ENCODE measurements at regions not wholly inside any gene's neighbourhood (a gene's known extent, or its start where the extent isn't known, plus 50 kb on each side); places are given as distances from the start of the nearest gene placed in this dataset.

- no peak overlapping the region for H3K27ac ChIP-seq (ENCODE audit: insufficient read depth in 1 of 2, low read depth in 1 of 2, low read length in 2 of 2, poor library complexity in 1 of 2, severe bottlenecking in 2 of 2)
- no peak for DNase-seq
- H3K36me3 ChIP-seq (ENCODE audit: control insufficient read depth in 4 of 4, insufficient read depth in 4 of 4, low read length in 3 of 4) = no peaks in the 10 kb centered on the region
- ChIA-PET POLR2A (no interaction called here), CTCF (no interaction called here)
- no peak overlapping the region for H3K4me3 ChIP-seq (ENCODE audit: control insufficient read depth in 1 of 7, extremely low read depth in 1 of 7, insufficient read depth in 4 of 7, low read depth in 2 of 7, low read length in 6 of 7)
- no peaks in the 10 kb centered on the region for H3K4me1 ChIP-seq (ENCODE audit: control extremely low read depth in 1 of 4, control insufficient read depth in 4 of 4, insufficient read depth in 4 of 4, low read length in 3 of 4)
- 95% methylated on average over 9 of the region's 10 CpGs for WGBS (ENCODE audit: insufficient coverage)
- H3K9me3 ChIP-seq (ENCODE audit: control extremely low read depth in 1 of 5, control insufficient read depth in 4 of 5, insufficient read depth in 2 of 5, low read depth in 1 of 5, low read length in 4 of 5) = peaks cover 0 to 2% (median 0%) of the 10 kb centered on the region in 5 experiments
- H3K27me3 ChIP-seq (replicated peaks in 2 of 5; ENCODE audit: control insufficient read depth in 4 of 5, insufficient read depth in 5 of 5, low read length in 4 of 5) = peaks cover 0 to 11% (median 3%) of the 10 kb centered on the region in 5 experiments
Measured at GRCh38 chr12:125304029-125304428, 238.8 kb downstream of the AACS start.

GRCh38 chr12:125305231-125305630 lies 240.0 kb downstream of the AACS start:
- no peak for DNase-seq
- Histone ChIP-seq H3K4me1 (ENCODE audit: control extremely low read depth in 1 of 4, control insufficient read depth in 4 of 4, insufficient read depth in 4 of 4, low read length in 3 of 4) (no peaks in the 10 kb centered on the region), H3K4me3 (ENCODE audit: control insufficient read depth in 1 of 7, extremely low read depth in 1 of 7, insufficient read depth in 4 of 7, low read depth in 2 of 7, low read length in 6 of 7) (no peak overlapping the region), H3K27ac (ENCODE audit: insufficient read depth in 1 of 2, low read depth in 1 of 2, low read length in 2 of 2, poor library complexity in 1 of 2, severe bottlenecking in 2 of 2) (no peak overlapping the region), H3K27me3 (replicated peaks in 2 of 5; ENCODE audit: control insufficient read depth in 4 of 5, insufficient read depth in 5 of 5, low read length in 4 of 5) (peaks cover 0 to 8% (median 3%) of the 10 kb centered on the region in 5 experiments), H3K36me3 (ENCODE audit: control insufficient read depth in 4 of 4, insufficient read depth in 4 of 4, low read length in 3 of 4) (no peaks in the 10 kb centered on the region), H3K9me3 (ENCODE audit: control extremely low read depth in 1 of 5, control insufficient read depth in 4 of 5, insufficient read depth in 2 of 5, low read depth in 1 of 5, low read length in 4 of 5) (peaks cover 0 to 2% (median 0%) of the 10 kb centered on the region in 5 experiments)
- WGBS (ENCODE audit: insufficient coverage) = 89% methylated on average over 4 of the region's 6 CpGs
- ChIA-PET CTCF (no interaction called here), POLR2A (no interaction called here)

GRCh38 chr12:125310461-125310860 lies 245.2 kb downstream of the AACS start:
- CTCF ChIA-PET = interaction anchor here (1.4 kb wide), 1 partner anchor 19 kb away, joined by 3 read pairs; no protein-coding TSS in a partner anchor
- H3K27me3 ChIP-seq (replicated peaks in 2 of 5; ENCODE audit: control insufficient read depth in 4 of 5, insufficient read depth in 5 of 5, low read length in 4 of 5) = peaks cover 0 to 34% (median 12%) of the 10 kb centered on the region in 5 experiments
- POLR2A ChIA-PET = no interaction called here
- no peak overlapping the region for H3K4me3 ChIP-seq (ENCODE audit: control insufficient read depth in 1 of 7, extremely low read depth in 1 of 7, insufficient read depth in 4 of 7, low read depth in 2 of 7, low read length in 6 of 7)
- H3K27ac ChIP-seq (ENCODE audit: insufficient read depth in 1 of 2, low read depth in 1 of 2, low read length in 2 of 2, poor library complexity in 1 of 2, severe bottlenecking in 2 of 2) = no peak overlapping the region
- H3K9me3 ChIP-seq (ENCODE audit: control extremely low read depth in 1 of 5, control insufficient read depth in 4 of 5, insufficient read depth in 2 of 5, low read depth in 1 of 5, low read length in 4 of 5) = no peaks in the 10 kb centered on the region
- 81% methylated on average over 5 of the region's 8 CpGs for WGBS (ENCODE audit: insufficient coverage)
- H3K4me1 ChIP-seq (ENCODE audit: control extremely low read depth in 1 of 4, control insufficient read depth in 4 of 4, insufficient read depth in 4 of 4, low read length in 3 of 4) = no peaks in the 10 kb centered on the region
- DNase-seq = no peak
- no peaks in the 10 kb centered on the region for H3K36me3 ChIP-seq (ENCODE audit: control insufficient read depth in 4 of 4, insufficient read depth in 4 of 4, low read length in 3 of 4)

GRCh38 chr12:125311050-125311449 lies 245.8 kb downstream of the AACS start:
- no peak for DNase-seq
- Histone ChIP-seq H3K4me3 (ENCODE audit: control insufficient read depth in 1 of 7, extremely low read depth in 1 of 7, insufficient read depth in 4 of 7, low read depth in 2 of 7, low read length in 6 of 7) (no peak overlapping the region), H3K9me3 (ENCODE audit: control extremely low read depth in 1 of 5, control insufficient read depth in 4 of 5, insufficient read depth in 2 of 5, low read depth in 1 of 5, low read length in 4 of 5) (no peaks in the 10 kb centered on the region), H3K27me3 (replicated peaks in 2 of 5; ENCODE audit: control insufficient read depth in 4 of 5, insufficient read depth in 5 of 5, low read length in 4 of 5) (peaks cover 0 to 37% (median 12%) of the 10 kb centered on the region in 5 experiments), H3K27ac (ENCODE audit: insufficient read depth in 1 of 2, low read depth in 1 of 2, low read length in 2 of 2, poor library complexity in 1 of 2, severe bottlenecking in 2 of 2) (no peak overlapping the region), H3K36me3 (ENCODE audit: control insufficient read depth in 4 of 4, insufficient read depth in 4 of 4, low read length in 3 of 4) (no peaks in the 10 kb centered on the region), H3K4me1 (ENCODE audit: control extremely low read depth in 1 of 4, control insufficient read depth in 4 of 4, insufficient read depth in 4 of 4, low read length in 3 of 4) (no peaks in the 10 kb centered on the region)
- ChIA-PET POLR2A (no interaction called here), CTCF (no interaction called here)
- WGBS (ENCODE audit: insufficient coverage) = 96% methylated on average over 5 of the region's 7 CpGs

GRCh38 chr12:125312471-125312870 lies 247.2 kb downstream of the AACS start:
- WGBS (ENCODE audit: insufficient coverage) = 88% methylated on average over 3 of the region's 3 CpGs
- Histone ChIP-seq H3K4me3 (ENCODE audit: control insufficient read depth in 1 of 7, extremely low read depth in 1 of 7, insufficient read depth in 4 of 7, low read depth in 2 of 7, low read length in 6 of 7) (no peak overlapping the region), H3K36me3 (ENCODE audit: control insufficient read depth in 4 of 4, insufficient read depth in 4 of 4, low read length in 3 of 4) (no peaks in the 10 kb centered on the region), H3K9me3 (ENCODE audit: control extremely low read depth in 1 of 5, control insufficient read depth in 4 of 5, insufficient read depth in 2 of 5, low read depth in 1 of 5, low read length in 4 of 5) (no peaks in the 10 kb centered on the region), H3K4me1 (ENCODE audit: control extremely low read depth in 1 of 4, control insufficient read depth in 4 of 4, insufficient read depth in 4 of 4, low read length in 3 of 4) (no peaks in the 10 kb centered on the region), H3K27ac (ENCODE audit: insufficient read depth in 1 of 2, low read depth in 1 of 2, low read length in 2 of 2, poor library complexity in 1 of 2, severe bottlenecking in 2 of 2) (no peak overlapping the region), H3K27me3 (replicated peaks in 2 of 5; ENCODE audit: control insufficient read depth in 4 of 5, insufficient read depth in 5 of 5, low read length in 4 of 5) (peaks cover 0 to 38% (median 10%) of the 10 kb centered on the region in 5 experiments)
- CTCF ChIA-PET = no interaction called here
- POLR2A ChIA-PET = no interaction called here
- DNase-seq = no peak

GRCh38 chr12:125314051-125314755 lies 249.0 kb downstream of the AACS start:
- H3K4me3 ChIP-seq (ENCODE audit: control insufficient read depth in 1 of 7, extremely low read depth in 1 of 7, insufficient read depth in 4 of 7, low read depth in 2 of 7, low read length in 6 of 7) = no peak overlapping the region
- no peaks in the 10 kb centered on the region for H3K9me3 ChIP-seq (ENCODE audit: control extremely low read depth in 1 of 5, control insufficient read depth in 4 of 5, insufficient read depth in 2 of 5, low read depth in 1 of 5, low read length in 4 of 5)
- H3K27ac ChIP-seq (ENCODE audit: insufficient read depth in 1 of 2, low read depth in 1 of 2, low read length in 2 of 2, poor library complexity in 1 of 2, severe bottlenecking in 2 of 2) = no peak overlapping the region
- ChIA-PET POLR2A (no interaction called here), CTCF (no interaction called here)
- no peaks in the 10 kb centered on the region for H3K4me1 ChIP-seq (ENCODE audit: control extremely low read depth in 1 of 4, control insufficient read depth in 4 of 4, insufficient read depth in 4 of 4, low read length in 3 of 4)
- 35% methylated on average over 22 of the region's 22 CpGs for WGBS (ENCODE audit: insufficient coverage)
- H3K27me3 ChIP-seq (replicated peaks in 2 of 5; ENCODE audit: control insufficient read depth in 4 of 5, insufficient read depth in 5 of 5, low read length in 4 of 5) = peaks cover 0 to 39% (median 10%) of the 10 kb centered on the region in 5 experiments
- no peaks in the 10 kb centered on the region for H3K36me3 ChIP-seq (ENCODE audit: control insufficient read depth in 4 of 4, insufficient read depth in 4 of 4, low read length in 3 of 4)
- no peak for DNase-seq

GRCh38 chr12:125315771-125316170 lies 250.5 kb downstream of the AACS start:
- DNase-seq = no peak
- WGBS (ENCODE audit: insufficient coverage) = 50% methylated on average over 1 of the region's 1 CpG
- ChIA-PET POLR2A (no interaction called here), CTCF (interaction anchor here (1.3 kb wide), 1 partner anchor 9 kb away, joined by 3 read pairs; no protein-coding TSS in a partner anchor)
- H3K27ac ChIP-seq (ENCODE audit: insufficient read depth in 1 of 2, low read depth in 1 of 2, low read length in 2 of 2, poor library complexity in 1 of 2, severe bottlenecking in 2 of 2) = no peak overlapping the region
- H3K27me3 ChIP-seq (replicated peaks in 2 of 5; ENCODE audit: control insufficient read depth in 4 of 5, insufficient read depth in 5 of 5, low read length in 4 of 5) = peaks cover 0 to 39% (median 10%) of the 10 kb centered on the region in 5 experiments
- no peaks in the 10 kb centered on the region for H3K4me1 ChIP-seq (ENCODE audit: control extremely low read depth in 1 of 4, control insufficient read depth in 4 of 4, insufficient read depth in 4 of 4, low read length in 3 of 4)
- no peaks in the 10 kb centered on the region for H3K9me3 ChIP-seq (ENCODE audit: control extremely low read depth in 1 of 5, control insufficient read depth in 4 of 5, insufficient read depth in 2 of 5, low read depth in 1 of 5, low read length in 4 of 5)
- H3K4me3 ChIP-seq (ENCODE audit: control insufficient read depth in 1 of 7, extremely low read depth in 1 of 7, insufficient read depth in 4 of 7, low read depth in 2 of 7, low read length in 6 of 7) = no peak overlapping the region
- no peaks in the 10 kb centered on the region for H3K36me3 ChIP-seq (ENCODE audit: control insufficient read depth in 4 of 4, insufficient read depth in 4 of 4, low read length in 3 of 4)

Measured in common myeloid progenitor, CD34-positive (primary cell).